Spleen (tissue), 11 donors: ENCODE measurements at regions not wholly inside any gene's neighbourhood (a gene's known extent, or its start where the extent isn't known, plus 50 kb on each side); places are given as distances from the start of the nearest gene placed in this dataset.
A peak's percentile ranks its signal among the peaks of the same experiment; 100 is the strongest.

Experiments used
- DNase-seq: peaks from one replicate; pipeline ENCODE4 v3.0.0-alpha.2; 2020
- H3K27ac ChIP-seq, 8 donors: fragments of 200-600 bp; sonication (generic) in 7 of 8; 1 replicate in 4 of 8; 2 replicates in 4 of 8; pipeline versions ENCODE4 v1.5.0 to v1.8.0; 2016 to 2021; ENCODE audit warnings: inconsistent platforms in 4 of 8, mild to moderate bottlenecking in 4 of 8, moderate library complexity in 1 of 8
- H3K27me3 ChIP-seq, 7 donors: fragments of 200-600 bp; sonication (generic) in 6 of 7; replicated peaks in 1 of 7; 1 replicate in 4 of 7; 2 replicates in 3 of 7; pipeline versions ENCODE4 v1.5.0 to v1.8.0; 2016 to 2021; ENCODE audit warnings: inconsistent platforms in 3 of 7, mild to moderate bottlenecking in 1 of 7
- H3K36me3 ChIP-seq, 6 donors: fragments of 200-600 bp; sonication (generic) in 5 of 6; 1 replicate in 4 of 6; 2 replicates in 2 of 6; pipeline versions ENCODE4 v1.5.0 to v1.8.0; 2016 to 2021; ENCODE audit warnings: inconsistent platforms in 2 of 6
- H3K4me1 ChIP-seq, 6 donors: fragments of 200-600 bp; sonication (generic) in 5 of 6; 1 replicate in 3 of 6; 2 replicates in 3 of 6; pipeline versions ENCODE4 v1.5.0 to v1.8.0; 2016 to 2021; ENCODE audit warnings: inconsistent platforms in 3 of 6
- H3K4me3 ChIP-seq, 8 donors: fragments of 200-600 bp; sonication (generic) in 7 of 8; 1 replicate in 4 of 8; 2 replicates in 4 of 8; pipeline versions ENCODE4 v1.5.0 to v1.8.0; 2016 to 2021; ENCODE audit warnings: inconsistent platforms in 4 of 8, mild to moderate bottlenecking in 4 of 8, moderate library complexity in 2 of 8
- H3K9me3 ChIP-seq, 8 donors: fragments of 200-600 bp; sonication (generic) in 7 of 8; 1 replicate in 4 of 8; 2 replicates in 4 of 8; pipeline versions ENCODE4 v1.5.0 to v1.8.0; 2016 to 2021; ENCODE audit warnings: inconsistent platforms in 4 of 8
- POLR2A ChIP-seq, 3 donors: fragments of 450-650 bp; IDR thresholded peaks; one replicate each; pipeline ENCODE4 v1.5.1; 2017; ENCODE audit warnings: antibody characterized with exemption in 3 of 3, mild to moderate bottlenecking in 1 of 3
- POLR2AphosphoS5 ChIP-seq, 3 donors: sonication (generic); formaldehyde crosslinking; IDR thresholded peaks; one replicate each; pipeline ENCODE4 v1.5.1; 2017; ENCODE audit warnings: antibody characterized with exemption in 3 of 3
- WGBS, 5 donors: extraction: QIAGEN DNeasy Blood & Tissue Kit in 3 of 5; methylation state at CpG; one replicate each; pipeline versions ENCODE4 v1.1.5 to v1.1.7; 2013 to 2018; 5-methylcytosine and 5-hydroxymethylcytosine counted together
- intact Hi-C: fragments of 100-400 bp; cut with DNase I; formaldehyde crosslinking; loops from one replicate; pipeline ENCODE4 v1.15.0; 2023; ENCODE audit warnings: low total_unique reads
- TF ChIP-seq, protein P1 (sequence below), 11 experiments: fragments of 200-600 bp in 7 of 11; fragments of 450-650 bp in 4 of 11; sonication (generic) in 4 of 11; IDR thresholded peaks in 8 of 11; conservative IDR thresholded peaks in 3 of 11; 1 replicate in 7 of 11; 2 replicates in 4 of 11; pipeline versions ENCODE4 v1.4.0 to v1.8.0; 2016 to 2021; ENCODE audit warnings: antibody characterized with exemption in 11 of 11, inconsistent platforms in 4 of 11, mild to moderate bottlenecking in 1 of 11
- donor health status: healthy with polysubstance abuse.
- donor health status: DM: no; HTN: no; CAD: no; lungs with moderate emphysema.
- donor health status: DM: no; HTN: no; CAD: no.
- donor health status: Bipolar disorder and iron deficiency.
- donor health status: healthy.
- donor health status: DM: no; HTN: no; CAD: no.
- donor health status: DM: yes; HTN: yes; CAD: no.

DNA sequence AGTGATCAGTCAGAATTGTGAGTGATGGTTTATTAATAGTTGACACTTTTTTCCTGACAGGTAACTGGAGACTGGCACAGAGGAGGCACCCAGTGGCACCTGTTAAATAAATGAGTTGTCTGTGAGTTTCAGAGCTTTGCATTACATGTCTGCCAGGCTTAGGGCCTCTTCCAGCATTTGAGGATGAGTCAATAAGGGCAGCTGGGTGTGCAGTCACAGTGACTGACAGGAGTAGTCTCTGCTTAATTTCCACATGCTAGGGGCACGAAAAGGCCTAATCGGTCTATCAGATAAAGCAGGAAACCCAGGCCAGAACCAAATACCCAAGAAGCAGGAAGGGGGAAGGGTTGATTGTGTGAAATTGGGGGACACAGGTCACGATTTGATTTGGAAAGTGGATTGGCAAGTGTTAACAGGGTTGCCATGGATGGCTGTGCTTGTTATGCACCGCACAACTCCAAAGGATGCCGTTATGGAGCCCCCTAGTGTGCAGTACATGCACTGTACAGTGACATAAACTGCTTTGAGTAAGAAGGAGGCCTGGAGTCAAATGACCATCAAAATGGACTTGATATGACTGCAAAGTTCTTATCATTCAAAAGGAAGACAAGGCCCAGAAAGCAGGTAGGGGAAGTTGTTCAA lies 111.9 kb upstream of the GGTLC1 start:
- Histone ChIP-seq H3K4me1 (no peaks in the 10 kb centered on the region), H3K4me3 (no peak overlapping the region), H3K27me3 (peaks cover 0 to 5% (median 0%) of the 10 kb centered on the region in 7 donors), H3K9me3 (no peaks in the 10 kb centered on the region), H3K27ac (no peak overlapping the region), H3K36me3 (no peaks in the 10 kb centered on the region)
- TF ChIP-seq, protein P1, sequence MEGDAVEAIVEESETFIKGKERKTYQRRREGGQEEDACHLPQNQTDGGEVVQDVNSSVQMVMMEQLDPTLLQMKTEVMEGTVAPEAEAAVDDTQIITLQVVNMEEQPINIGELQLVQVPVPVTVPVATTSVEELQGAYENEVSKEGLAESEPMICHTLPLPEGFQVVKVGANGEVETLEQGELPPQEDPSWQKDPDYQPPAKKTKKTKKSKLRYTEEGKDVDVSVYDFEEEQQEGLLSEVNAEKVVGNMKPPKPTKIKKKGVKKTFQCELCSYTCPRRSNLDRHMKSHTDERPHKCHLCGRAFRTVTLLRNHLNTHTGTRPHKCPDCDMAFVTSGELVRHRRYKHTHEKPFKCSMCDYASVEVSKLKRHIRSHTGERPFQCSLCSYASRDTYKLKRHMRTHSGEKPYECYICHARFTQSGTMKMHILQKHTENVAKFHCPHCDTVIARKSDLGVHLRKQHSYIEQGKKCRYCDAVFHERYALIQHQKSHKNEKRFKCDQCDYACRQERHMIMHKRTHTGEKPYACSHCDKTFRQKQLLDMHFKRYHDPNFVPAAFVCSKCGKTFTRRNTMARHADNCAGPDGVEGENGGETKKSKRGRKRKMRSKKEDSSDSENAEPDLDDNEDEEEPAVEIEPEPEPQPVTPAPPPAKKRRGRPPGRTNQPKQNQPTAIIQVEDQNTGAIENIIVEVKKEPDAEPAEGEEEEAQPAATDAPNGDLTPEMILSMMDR (IDR thresholded peaks at IDR 0.05 in 8 of 11, conservative IDR thresholded peaks at IDR 0.05 in 3 of 11): peak; percentile 31 to 77 (median 58)
- TF ChIP-seq POLR2AphosphoS5 (IDR thresholded peaks at IDR 0.05): no peak
- DNase-seq: no peak
- intact Hi-C loops: no loop called here
- WGBS, 5 donors: 23 to 35% (median 33%) methylated on average over 5 of the region's 5 CpGs

DNA sequence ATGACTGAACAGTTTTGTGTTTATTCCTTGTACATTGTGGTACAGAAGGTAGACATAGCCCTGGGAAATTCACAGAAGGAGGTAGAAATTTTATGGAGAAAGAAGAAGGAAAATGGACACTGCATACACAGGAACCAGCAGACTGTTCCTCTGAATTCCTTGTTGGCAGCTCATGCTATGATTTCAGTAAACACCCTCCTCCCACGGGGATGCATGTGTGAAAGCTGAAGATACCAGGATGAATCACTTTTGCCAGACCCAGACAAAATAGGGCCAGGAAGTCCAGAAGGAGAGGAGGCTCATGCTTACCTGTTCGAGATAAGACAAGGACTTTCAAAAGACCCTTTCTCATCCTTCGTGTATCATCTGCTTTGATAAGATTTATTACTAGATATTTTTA lies 110.3 kb upstream of the GGTLC1 start:
- no peak for TF ChIP-seq POLR2A (IDR thresholded peaks at IDR 0.05)
- TF ChIP-seq, protein P1 (IDR thresholded peaks at IDR 0.05 in 8 of 11, conservative IDR thresholded peaks at IDR 0.05 in 3 of 11): no peak
- TF ChIP-seq POLR2AphosphoS5 (IDR thresholded peaks at IDR 0.05): no peak
- WGBS, 5 donors: 62 to 74% (median 67%) methylated on average over 3 of the region's 3 CpGs

DNA sequence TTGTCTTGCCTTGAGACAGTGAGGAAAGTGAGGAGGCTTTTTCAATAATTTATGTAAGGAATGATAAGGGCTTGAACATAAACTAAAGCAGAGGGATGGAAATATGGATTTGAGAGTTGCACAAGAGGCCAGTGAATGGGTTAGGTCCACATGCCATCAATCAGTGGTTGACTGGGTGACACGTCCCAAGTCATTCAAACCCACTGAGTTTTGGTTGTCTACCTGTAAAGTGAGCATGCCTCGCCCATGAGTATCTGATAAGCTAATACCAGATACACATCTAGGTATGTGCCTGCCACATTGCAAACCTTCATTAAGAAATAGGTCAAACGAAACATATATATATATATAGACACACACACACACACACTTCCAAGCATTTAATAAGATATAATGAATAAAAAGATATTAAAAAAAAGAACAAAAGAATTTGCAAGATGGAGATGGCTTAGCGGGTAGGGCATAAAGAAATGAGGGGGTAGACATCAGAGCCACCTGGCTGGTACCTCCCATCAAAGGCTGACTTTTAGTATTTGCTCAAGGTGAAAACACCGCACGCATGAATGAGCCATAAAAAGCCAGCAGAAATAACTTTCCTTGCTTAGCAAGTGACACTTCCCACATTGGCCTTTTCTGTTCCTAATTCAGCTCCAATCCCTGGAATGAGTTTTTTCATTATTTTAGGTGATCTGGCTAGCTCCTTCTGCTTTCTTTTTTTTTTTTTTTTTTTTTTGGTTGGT lies 109.1 kb upstream of the GGTLC1 start:
- Histone ChIP-seq H3K27me3 (no peaks in the 10 kb centered on the region), H3K4me1 (no peaks in the 10 kb centered on the region), H3K36me3 (no peaks in the 10 kb centered on the region), H3K4me3 (no peak overlapping the region), H3K27ac (no peak overlapping the region), H3K9me3 (no peaks in the 10 kb centered on the region)
- no peak for TF ChIP-seq POLR2A (IDR thresholded peaks at IDR 0.05)
- no peak for TF ChIP-seq POLR2AphosphoS5 (IDR thresholded peaks at IDR 0.05)
- TF ChIP-seq, protein P1 (IDR thresholded peaks at IDR 0.05 in 8 of 11, conservative IDR thresholded peaks at IDR 0.05 in 3 of 11): no peak
- intact Hi-C loops: loop anchor here (5.0 kb wide), 1 partner anchor 160 kb away; no protein-coding TSS in a partner anchor
- no peak for DNase-seq
- WGBS, 5 donors: 86 to 93% (median 90%) methylated on average over 6 of the region's 6 CpGs

More for the DNA sequence above, 110.3 kb upstream of the GGTLC1 start:
- no peak for DNase-seq
- Histone ChIP-seq H3K4me1 (no peaks in the 10 kb centered on the region), H3K4me3 (no peak overlapping the region), H3K27me3 (no peaks in the 10 kb centered on the region), H3K36me3 (no peaks in the 10 kb centered on the region), H3K27ac (no peak overlapping the region), H3K9me3 (no peaks in the 10 kb centered on the region)
- intact Hi-C loops: loop anchor here (5.0 kb wide), 1 partner anchor 162 kb away; no protein-coding TSS in a partner anchor

DNA sequence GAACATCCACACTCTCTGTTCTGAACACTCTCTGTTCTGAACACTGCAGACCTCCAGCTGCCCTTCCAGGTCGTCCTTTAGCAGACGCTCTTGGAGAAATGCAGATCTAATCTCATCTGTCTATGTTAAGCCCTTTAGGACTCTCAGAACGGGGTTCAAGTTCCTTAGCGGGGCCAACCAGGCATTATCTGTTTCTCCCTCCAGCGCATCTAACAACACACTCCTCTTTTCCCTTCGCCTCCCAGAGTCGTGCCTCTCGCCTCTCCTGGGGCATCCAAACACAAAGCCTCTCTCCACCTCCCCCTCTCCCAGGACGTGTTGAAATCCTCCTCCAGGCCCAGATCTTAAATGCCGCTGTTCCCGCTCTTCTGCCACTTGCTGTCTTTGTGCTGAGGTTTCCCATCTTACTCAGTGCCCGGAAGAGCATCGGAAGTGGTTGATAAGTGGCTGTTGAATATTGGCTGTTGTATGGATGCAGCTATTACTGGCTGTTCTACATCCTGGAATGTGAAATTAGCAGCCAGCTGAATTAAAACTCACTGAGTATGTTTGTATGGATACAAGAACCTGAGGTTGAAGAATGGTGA lies 108.4 kb upstream of the GGTLC1 start:
- Histone ChIP-seq H3K4me3 (no peak overlapping the region), H3K27ac (no peak overlapping the region), H3K27me3 (no peaks in the 10 kb centered on the region), H3K4me1 (no peaks in the 10 kb centered on the region), H3K9me3 (no peaks in the 10 kb centered on the region), H3K36me3 (no peaks in the 10 kb centered on the region)
- 66 to 78% (median 74%) methylated on average over 13 of the region's 13 CpGs for WGBS, 5 donors
- no peak for TF ChIP-seq POLR2AphosphoS5 (IDR thresholded peaks at IDR 0.05)
- no peak for TF ChIP-seq POLR2A (IDR thresholded peaks at IDR 0.05)
- TF ChIP-seq, protein P1 (IDR thresholded peaks at IDR 0.05 in 8 of 11, conservative IDR thresholded peaks at IDR 0.05 in 3 of 11): no peak
- intact Hi-C loops: loop anchor here (5.0 kb wide), 1 partner anchor 160 kb away; no protein-coding TSS in a partner anchor
- no peak for DNase-seq
